Endothelial cell of umbilical vein (primary cell): ENCODE measurements at regions not wholly inside any gene's neighbourhood (a gene's known extent, or its start where the extent isn't known, plus 50 kb on each side); places are given as distances from the start of the nearest gene placed in this dataset.

Experiments
- BruUV-seq: library from RNA; stranded (reverse); fragments of 400-500 nt; replicated peaks from 2 replicates; lab custom pipeline; 2021; lab: Mats Ljungman, UMichigan
- CTCF ChIA-PET: fragments of 300-600, 350-600 bp; sonication (Branson Sonifier 250); formaldehyde crosslinking; loops from one replicate; lab custom pipeline; 2021; ENCODE audit warnings: antibody characterized with exemption, inconsistent platforms; lab: Charles Lee
- POLR2A ChIA-PET: fragments of 300-600, 350-600 bp; sonication (Branson Sonifier 250); formaldehyde crosslinking; loops from one replicate; lab custom pipeline; 2021; ENCODE audit warnings: antibody characterized with exemption, inconsistent platforms; lab: Charles Lee
- DNase-seq: peaks from one replicate; pipeline ENCODE4 v3.0.0-alpha.2; 2011; ENCODE audit warnings: low read depth, low spot score
- FAIRE-seq: peaks from 2 replicates; lab custom pipeline; 2011; peaks lifted over from hg19 to GRCh38; lab: Jason Lieb, UNC
- H2AFZ ChIP-seq: 2 replicates; pipeline ENCODE4 v1.6.0; 2012; ENCODE audit warnings: low read depth, low read length, control low read depth, inconsistent platforms
- H3K27ac ChIP-seq: 2 replicates; pipeline ENCODE4 v1.5.1; 2011; ENCODE audit warnings: low read depth, mild to moderate bottlenecking, control low read depth, low read length, moderate library complexity; ENCODE audit not compliant: insufficient read depth
- H3K27me3 ChIP-seq, 2 experiments: 2 replicates each; pipeline versions ENCODE4 v1.6.0 to v1.6.1; 2011; ENCODE audit warnings: low read length in 2 of 2, mixed read lengths in 1 of 2; ENCODE audit not compliant: control insufficient read depth in 2 of 2, insufficient read depth in 2 of 2
- H3K36me3 ChIP-seq, 2 experiments: 2 replicates in 1 of 2; 3 replicates in 1 of 2; pipeline ENCODE4 v1.5.1; 2011; ENCODE audit warnings: low read length in 2 of 2, mild to moderate bottlenecking in 1 of 2, moderate library complexity in 1 of 2; ENCODE audit not compliant: control insufficient read depth in 2 of 2, insufficient read depth in 2 of 2; ENCODE audit errors: extremely low read depth in 1 of 2
- H3K4me1 ChIP-seq: 3 replicates; pipeline ENCODE4 v1.5.1; 2011; ENCODE audit warnings: mild to moderate bottlenecking, low read length; ENCODE audit not compliant: control insufficient read depth, insufficient read depth; ENCODE audit errors: extremely low read depth
- H3K4me2 ChIP-seq: 2 replicates; pipeline ENCODE4 v1.6.1; 2011; ENCODE audit warnings: low read length, control low read depth, mixed read lengths; ENCODE audit not compliant: insufficient read depth
- H3K4me3 ChIP-seq, 3 experiments: fragments of 200-600 bp in 1 of 3; sonication (generic), shearing (Covaris generic) in 1 of 3; replicated peaks in 1 of 3; 2 replicates each; pipeline ENCODE4 v1.5.1; 2011 to 2016; ENCODE audit warnings: control low read depth in 3 of 3, low read length in 3 of 3, mild to moderate bottlenecking in 2 of 3, inconsistent platforms in 1 of 3, low read depth in 1 of 3, moderate library complexity in 1 of 3; ENCODE audit not compliant: insufficient read depth in 1 of 3
- H3K79me2 ChIP-seq: 2 replicates; pipeline ENCODE4 v1.6.0; 2012; ENCODE audit warnings: low read length, inconsistent platforms; ENCODE audit not compliant: control insufficient read depth, insufficient read depth
- H3K9ac ChIP-seq: replicated peaks from 2 replicates; pipeline ENCODE3; 2011; ENCODE audit warnings: low read length, control low read depth; ENCODE audit not compliant: insufficient read depth; ENCODE audit errors: extremely low read depth
- H3K9me1 ChIP-seq: replicated peaks from 3 replicates; pipeline ENCODE4 v1.6.0; 2011; ENCODE audit warnings: mild to moderate bottlenecking, low read length; ENCODE audit not compliant: control insufficient read depth, insufficient read depth; ENCODE audit errors: extremely low read depth
- H3K9me3 ChIP-seq: replicated peaks from 2 replicates; pipeline ENCODE4 v1.5.1; 2012; ENCODE audit warnings: low read length, inconsistent platforms; ENCODE audit not compliant: control insufficient read depth, insufficient read depth
- H4K20me1 ChIP-seq: replicated peaks from 2 replicates; pipeline ENCODE3; 2011; ENCODE audit warnings: mild to moderate bottlenecking, low read length; ENCODE audit not compliant: control insufficient read depth, insufficient read depth; ENCODE audit errors: extremely low read depth
- EZH2 ChIP-seq: IDR thresholded peaks from 2 replicates; pipeline ENCODE4 v1.6.1; 2012; ENCODE audit warnings: borderline replicate concordance, low read depth, mild to moderate bottlenecking, moderate library complexity, low read length, inconsistent platforms; ENCODE audit not compliant: severe bottlenecking
- FOS ChIP-seq: IDR thresholded peaks from 2 replicates; pipeline ENCODE4 v1.6.1; 2011; ENCODE audit warnings: mild to moderate bottlenecking, low read length, moderate library complexity, borderline replicate concordance; ENCODE audit not compliant: insufficient read depth
- GATA2 ChIP-seq: IDR thresholded peaks from 2 replicates; pipeline ENCODE4 v1.7.0; 2011; ENCODE audit warnings: low read depth, mild to moderate bottlenecking, moderate library complexity, mixed read lengths, low read length; ENCODE audit not compliant: insufficient read length, insufficient read depth
- JUN ChIP-seq: IDR thresholded peaks from 2 replicates; pipeline ENCODE4 v1.6.1; 2011; ENCODE audit warnings: borderline replicate concordance, low read depth; ENCODE audit not compliant: insufficient read length, insufficient read depth
- MYC ChIP-seq: IDR thresholded peaks from one replicate; pipeline ENCODE4 v1.6.1; 2011; ENCODE audit warnings: mild to moderate bottlenecking, low read depth, low read length
- POLR2A ChIP-seq: IDR thresholded peaks from 2 replicates; pipeline ENCODE4 v1.6.1; 2012; ENCODE audit warnings: low read depth, mild to moderate bottlenecking, control low read depth, low read length
- POLR2AphosphoS5 ChIP-seq: IDR thresholded peaks from 2 replicates; pipeline ENCODE4 v1.6.1; 2012; ENCODE audit warnings: low read depth, mild to moderate bottlenecking, control low read depth, low read length, moderate library complexity; ENCODE audit not compliant: insufficient read depth
- dilution Hi-C: fragments of 300-500 bp; cut with MboI; formaldehyde crosslinking; loops from one replicate; pipeline ENCODE4 v1.15.0; 2019; ENCODE audit warnings: low sequenced_read_pairs; ENCODE audit not compliant: extremely low pct_ligation_motif_present
- intact Hi-C: fragments of 100-400 bp; cut with micrococcal nuclease; formaldehyde crosslinking; loops from one replicate; pipeline ENCODE4 v1.10.0; 2022
- TF ChIP-seq, protein P1 (sequence below): IDR thresholded peaks from 2 replicates; pipeline ENCODE4 v1.6.1; 2011; ENCODE audit not compliant: insufficient read depth, insufficient read length
- TF ChIP-seq, protein P2 (sequence below), 2 donors: IDR thresholded peaks; 1 replicate in 1 of 2; 2 replicates in 1 of 2; pipeline ENCODE4 v1.5.1; 2011; ENCODE audit warnings: low read length in 2 of 2, mild to moderate bottlenecking in 2 of 2, moderate library complexity in 2 of 2, control low read depth in 1 of 2, inconsistent platforms in 1 of 2, low read depth in 1 of 2; ENCODE audit not compliant: insufficient read depth in 1 of 2; ENCODE audit errors: extremely low read depth in 1 of 2

DNA sequence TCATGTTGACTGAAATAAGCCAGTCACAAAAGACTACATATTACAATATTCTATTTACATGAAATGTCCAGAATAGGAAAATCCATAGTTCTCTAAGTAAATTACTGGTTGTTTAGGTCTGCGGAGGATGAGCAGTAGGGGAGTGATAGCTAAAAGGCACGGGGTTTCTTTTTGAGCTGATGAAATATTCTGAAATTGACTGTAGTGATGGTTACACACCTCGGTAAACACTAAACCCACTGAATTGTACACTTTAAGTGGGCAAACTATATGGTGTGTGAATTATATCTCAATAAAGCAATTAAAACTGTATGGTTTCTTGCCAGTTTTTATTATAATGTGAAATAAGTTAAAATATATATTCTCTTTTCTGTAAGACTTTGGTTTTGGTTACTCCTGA, 77.7 kb upstream of the TMED7 start:
- Histone ChIP-seq H3K27ac (no peak overlapping the region), H3K4me3 (no peak overlapping the region), H2AFZ (no peak overlapping the region), H3K36me3 (no peaks in the 10 kb centered on the region), H4K20me1 (no peaks in the 10 kb centered on the region), H3K9ac (no peak overlapping the region), H3K9me1 (no peaks in the 10 kb centered on the region), H3K9me3 (no peaks in the 10 kb centered on the region), H3K79me2 (no peaks in the 10 kb centered on the region), H3K4me2 (no peak overlapping the region), H3K4me1 (no peaks in the 10 kb centered on the region), H3K27me3 (no peaks in the 10 kb centered on the region)
- intact Hi-C loops = no loop called here
- DNase-seq (no peak), FAIRE-seq (no peak)
- POLR2A ChIA-PET = no interaction called here
- dilution Hi-C loops = no loop called here
- BruUV-seq = no TSS peak
- TF ChIP-seq FOS (no peak), JUN (no peak), EZH2 (no peak), POLR2AphosphoS5 (no peak), GATA2 (no peak), MYC (no peak), POLR2A (no peak)
- TF ChIP-seq, protein P1, sequence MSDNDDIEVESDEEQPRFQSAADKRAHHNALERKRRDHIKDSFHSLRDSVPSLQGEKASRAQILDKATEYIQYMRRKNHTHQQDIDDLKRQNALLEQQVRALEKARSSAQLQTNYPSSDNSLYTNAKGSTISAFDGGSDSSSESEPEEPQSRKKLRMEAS = no peak
- TF ChIP-seq, protein P2, sequence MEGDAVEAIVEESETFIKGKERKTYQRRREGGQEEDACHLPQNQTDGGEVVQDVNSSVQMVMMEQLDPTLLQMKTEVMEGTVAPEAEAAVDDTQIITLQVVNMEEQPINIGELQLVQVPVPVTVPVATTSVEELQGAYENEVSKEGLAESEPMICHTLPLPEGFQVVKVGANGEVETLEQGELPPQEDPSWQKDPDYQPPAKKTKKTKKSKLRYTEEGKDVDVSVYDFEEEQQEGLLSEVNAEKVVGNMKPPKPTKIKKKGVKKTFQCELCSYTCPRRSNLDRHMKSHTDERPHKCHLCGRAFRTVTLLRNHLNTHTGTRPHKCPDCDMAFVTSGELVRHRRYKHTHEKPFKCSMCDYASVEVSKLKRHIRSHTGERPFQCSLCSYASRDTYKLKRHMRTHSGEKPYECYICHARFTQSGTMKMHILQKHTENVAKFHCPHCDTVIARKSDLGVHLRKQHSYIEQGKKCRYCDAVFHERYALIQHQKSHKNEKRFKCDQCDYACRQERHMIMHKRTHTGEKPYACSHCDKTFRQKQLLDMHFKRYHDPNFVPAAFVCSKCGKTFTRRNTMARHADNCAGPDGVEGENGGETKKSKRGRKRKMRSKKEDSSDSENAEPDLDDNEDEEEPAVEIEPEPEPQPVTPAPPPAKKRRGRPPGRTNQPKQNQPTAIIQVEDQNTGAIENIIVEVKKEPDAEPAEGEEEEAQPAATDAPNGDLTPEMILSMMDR (IDR thresholded peaks at IDR 0.05; ENCODE audit: extremely low read depth in 1 of 2, insufficient read depth in 1 of 2, low read depth in 1 of 2, low read length in 2 of 2) = no peak
- CTCF ChIA-PET = no interaction called here
